Mesothelial cell of epicardium (in vitro differentiated cells): ENCODE measurements at regions not wholly inside any gene's neighbourhood (a gene's known extent, or its start where the extent isn't known, plus 50 kb on each side); places are given as distances from the start of the nearest gene placed in this dataset.

Source experiments
- DNase-seq, 2 experiments: peaks; one replicate each; pipeline ENCODE4 v3.0.0; 2021; ENCODE audit warnings: low spot score in 2 of 2; ENCODE audit not compliant: unreplicated experiment in 2 of 2
- H3K27ac Mint-ChIP-seq: 2 replicates; pipeline ENCODE4 v1.8.0; 2021; ENCODE audit warnings: mixed read lengths
- H3K27me3 Mint-ChIP-seq: 2 replicates; pipeline ENCODE4 v1.8.0; 2021; ENCODE audit warnings: low read depth, mixed read lengths
- H3K36me3 Mint-ChIP-seq: 2 replicates; pipeline ENCODE4 v1.8.0; 2021; ENCODE audit warnings: mixed read lengths
- H3K4me1 Mint-ChIP-seq: 2 replicates; pipeline ENCODE4 v1.8.0; 2021; ENCODE audit warnings: mixed read lengths
- H3K4me3 Mint-ChIP-seq: 2 replicates; pipeline ENCODE4 v1.8.0; 2021; ENCODE audit warnings: mild to moderate bottlenecking, moderate library complexity, mixed read lengths
- H3K9me3 Mint-ChIP-seq: 2 replicates; pipeline ENCODE4 v1.8.0; 2021; ENCODE audit warnings: mixed read lengths
- TF ChIP-seq, protein P1 (sequence below): fragments of 200-600 bp; sonication (generic); IDR thresholded peaks from one replicate; pipeline ENCODE4 v1.5.0; 2021; ENCODE audit warnings: antibody characterized with exemption; ENCODE audit not compliant: unreplicated experiment

DNA sequence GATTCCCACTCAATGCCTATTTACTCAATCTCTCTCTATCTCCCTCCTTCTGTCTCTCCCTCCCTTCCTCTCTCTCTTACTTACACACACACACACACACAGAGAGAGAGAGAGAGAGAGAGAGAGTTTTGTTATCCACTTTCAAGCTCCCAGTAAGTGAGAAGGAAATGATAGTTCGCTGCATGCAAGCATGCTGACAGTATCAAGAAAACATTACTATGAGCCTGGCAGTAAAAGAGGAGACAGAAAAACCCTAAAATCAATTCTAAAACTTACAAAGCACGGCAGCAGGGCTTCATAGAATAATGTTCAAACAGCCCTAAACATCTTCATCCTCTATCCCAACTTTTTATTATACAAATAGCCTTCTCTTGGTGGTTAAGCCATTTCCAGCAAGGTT, 171.9 kb downstream of the FOXO1 start:
- TF ChIP-seq, protein P1, sequence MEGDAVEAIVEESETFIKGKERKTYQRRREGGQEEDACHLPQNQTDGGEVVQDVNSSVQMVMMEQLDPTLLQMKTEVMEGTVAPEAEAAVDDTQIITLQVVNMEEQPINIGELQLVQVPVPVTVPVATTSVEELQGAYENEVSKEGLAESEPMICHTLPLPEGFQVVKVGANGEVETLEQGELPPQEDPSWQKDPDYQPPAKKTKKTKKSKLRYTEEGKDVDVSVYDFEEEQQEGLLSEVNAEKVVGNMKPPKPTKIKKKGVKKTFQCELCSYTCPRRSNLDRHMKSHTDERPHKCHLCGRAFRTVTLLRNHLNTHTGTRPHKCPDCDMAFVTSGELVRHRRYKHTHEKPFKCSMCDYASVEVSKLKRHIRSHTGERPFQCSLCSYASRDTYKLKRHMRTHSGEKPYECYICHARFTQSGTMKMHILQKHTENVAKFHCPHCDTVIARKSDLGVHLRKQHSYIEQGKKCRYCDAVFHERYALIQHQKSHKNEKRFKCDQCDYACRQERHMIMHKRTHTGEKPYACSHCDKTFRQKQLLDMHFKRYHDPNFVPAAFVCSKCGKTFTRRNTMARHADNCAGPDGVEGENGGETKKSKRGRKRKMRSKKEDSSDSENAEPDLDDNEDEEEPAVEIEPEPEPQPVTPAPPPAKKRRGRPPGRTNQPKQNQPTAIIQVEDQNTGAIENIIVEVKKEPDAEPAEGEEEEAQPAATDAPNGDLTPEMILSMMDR, result no peak
- Mint-ChIP-seq H3K27me3 (no peaks in the 10 kb centered on the region), H3K4me3 (no peak overlapping the region), H3K27ac (peak overlapping the region; percentile 32), H3K4me1 (peaks cover 34% of the 10 kb centered on the region), H3K9me3 (no peaks in the 10 kb centered on the region), H3K36me3 (no peaks in the 10 kb centered on the region)
- no peak for DNase-seq

DNA sequence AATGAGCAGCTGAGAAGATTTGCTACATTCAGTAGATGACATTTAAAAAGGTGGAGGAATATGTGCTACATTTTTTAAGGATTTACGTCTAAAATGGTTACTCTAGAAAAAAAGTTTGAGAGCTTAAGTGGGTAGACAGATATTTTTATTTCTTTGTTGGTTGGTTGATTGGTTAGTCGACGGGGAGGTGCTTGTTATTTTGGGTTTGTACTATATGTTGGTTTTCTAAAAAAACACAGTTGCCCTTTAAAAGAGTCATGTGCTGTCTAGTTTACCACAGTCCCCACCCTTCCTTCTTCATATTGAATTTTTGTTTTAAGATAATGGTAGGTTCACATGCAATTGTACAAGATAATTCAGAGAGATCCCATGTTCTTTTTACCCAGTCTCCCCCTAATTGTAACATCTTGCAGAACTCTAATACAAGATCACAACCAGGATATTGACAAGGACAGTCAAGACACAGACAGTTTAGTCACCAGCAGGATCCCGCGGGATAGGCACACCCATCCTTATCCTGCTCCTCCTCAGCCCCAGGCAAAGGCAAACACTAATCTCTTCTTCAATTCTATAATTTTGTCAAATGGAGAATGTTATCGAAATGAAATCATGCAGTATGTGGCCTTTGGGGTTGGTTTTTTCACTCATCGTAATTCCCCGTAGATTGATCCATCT, 171.4 kb downstream of the FOXO1 start:
- peaks cover 28% of the 10 kb centered on the region for H3K4me1 Mint-ChIP-seq
- no peak for DNase-seq
- H3K4me3 Mint-ChIP-seq, result no peak overlapping the region
- TF ChIP-seq, protein P1, result no peak
- no peak overlapping the region for H3K27ac Mint-ChIP-seq
- no peaks in the 10 kb centered on the region for H3K36me3 Mint-ChIP-seq
- H3K9me3 Mint-ChIP-seq, result no peaks in the 10 kb centered on the region
- H3K27me3 Mint-ChIP-seq, result no peaks in the 10 kb centered on the region

DNA sequence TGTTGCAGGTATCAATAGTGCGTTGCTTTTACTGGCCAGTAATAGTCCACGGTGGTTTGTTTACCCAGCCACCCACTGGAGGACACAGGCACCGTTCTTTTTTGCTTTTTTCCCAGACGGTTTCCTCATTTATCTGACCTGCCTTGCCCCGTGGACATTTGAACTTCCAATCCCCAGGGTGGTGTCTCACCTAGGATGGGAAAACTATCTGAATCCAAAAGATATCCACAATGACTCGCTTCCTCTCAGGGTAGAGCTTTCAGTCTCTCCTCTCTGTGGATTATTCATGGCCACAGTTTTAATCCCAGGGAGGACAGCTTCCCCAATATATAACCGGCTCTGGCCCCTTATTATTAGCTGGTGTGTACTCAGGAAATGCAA, 170.8 kb downstream of the FOXO1 start:
- TF ChIP-seq, protein P1, result no peak
- H3K36me3 Mint-ChIP-seq, result no peaks in the 10 kb centered on the region
- H3K4me1 Mint-ChIP-seq, result peaks cover 24% of the 10 kb centered on the region
- H3K9me3 Mint-ChIP-seq, result no peaks in the 10 kb centered on the region
- H3K4me3 Mint-ChIP-seq, result no peak overlapping the region
- peak overlapping the region; percentile 27 for H3K27ac Mint-ChIP-seq
- no peaks in the 10 kb centered on the region for H3K27me3 Mint-ChIP-seq
- no peak for DNase-seq

DNA sequence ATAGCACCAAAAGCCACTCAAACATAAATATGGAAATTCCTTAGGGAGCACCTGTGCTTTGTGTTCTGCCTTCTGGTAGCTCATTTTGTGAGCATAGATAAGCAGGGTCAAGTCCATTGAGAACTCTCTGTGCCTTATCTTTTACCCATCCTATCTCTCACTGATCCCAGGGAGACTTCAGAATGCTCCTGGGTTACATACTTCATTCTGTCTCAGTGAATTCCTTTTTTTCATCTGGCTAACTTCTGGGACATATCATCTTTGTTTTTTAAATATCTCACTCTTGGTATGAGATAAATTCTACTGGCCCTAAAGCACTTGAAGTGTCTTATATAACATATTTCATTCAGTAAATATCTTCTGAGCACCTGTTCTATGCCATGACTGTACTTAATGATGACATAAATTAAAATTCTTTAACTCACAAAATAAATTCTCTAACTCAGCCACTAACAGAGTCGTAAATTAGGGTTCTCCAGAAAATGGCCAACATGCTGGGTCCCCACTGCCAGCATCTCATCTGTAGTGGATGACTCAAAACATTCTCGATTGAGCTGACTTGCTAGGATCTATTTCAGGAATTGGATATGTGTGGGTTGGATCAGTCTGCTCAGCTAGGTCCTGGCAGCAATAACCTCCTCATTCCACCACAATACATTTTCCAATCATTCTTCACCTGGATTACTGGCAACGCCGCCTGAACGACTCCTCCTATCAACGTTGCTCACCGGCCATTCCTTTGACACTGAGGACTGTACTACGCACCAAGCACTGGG, 170.2 kb downstream of the FOXO1 start:
- DNase-seq, result no peak
- H3K9me3 Mint-ChIP-seq, result no peaks in the 10 kb centered on the region
- TF ChIP-seq, protein P1, result no peak
- H3K4me3 Mint-ChIP-seq, result no peak overlapping the region
- H3K27ac Mint-ChIP-seq, result peak overlapping the region; percentile 27
- H3K36me3 Mint-ChIP-seq, result no peaks in the 10 kb centered on the region
- peaks cover 24% of the 10 kb centered on the region for H3K4me1 Mint-ChIP-seq
- H3K27me3 Mint-ChIP-seq, result no peaks in the 10 kb centered on the region

DNA sequence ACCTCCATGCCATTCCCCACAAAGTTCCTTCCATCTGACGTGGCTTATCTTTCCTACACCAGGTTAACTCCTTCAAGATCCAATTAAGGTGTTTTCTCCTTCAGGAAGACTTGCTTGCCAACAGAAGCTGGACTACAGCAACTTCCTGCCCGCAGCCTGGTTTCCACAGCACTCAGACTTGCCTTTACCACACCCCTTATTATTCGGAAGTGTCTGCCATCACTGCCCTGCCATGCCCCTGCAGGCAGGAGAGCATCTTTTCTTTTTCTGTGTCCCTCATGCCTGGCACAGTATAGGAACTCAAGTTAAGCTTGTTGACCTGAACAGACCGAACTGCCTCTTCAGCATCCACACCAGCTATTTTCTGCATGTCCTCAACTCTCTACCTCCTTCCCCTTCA, 168.0 kb downstream of the FOXO1 start:
- Mint-ChIP-seq H3K9me3 (no peaks in the 10 kb centered on the region), H3K4me3 (no peak overlapping the region), H3K27me3 (no peaks in the 10 kb centered on the region), H3K27ac (no peak overlapping the region), H3K4me1 (peaks cover 26% of the 10 kb centered on the region), H3K36me3 (no peaks in the 10 kb centered on the region)
- TF ChIP-seq, protein P1, result no peak
- DNase-seq, result no peak
